ENCODE measurements at regions not wholly inside any gene's neighbourhood (a gene's known extent, or its start where the extent isn't known, plus 50 kb on each side); places are given as distances from the start of the nearest gene placed in this dataset.

GRCh38 chr9:95678759-95679158, 162.0 kb upstream of the PTCH1 start:
- BruUV-seq (replicated peaks), result no TSS peak

GRCh38 chr9:95670122-95670521, 153.4 kb upstream of the PTCH1 start:
- Histone ChIP-seq H2AFZ (ENCODE audit: low read length) (no peak overlapping the region), H3K9me3 (ENCODE audit: low read length) (no peaks in the 10 kb centered on the region), H3K9ac (ENCODE audit: insufficient read depth, low read depth, low read length) (no peak overlapping the region), H3K4me3 (replicated peaks in 1 of 3; ENCODE audit: insufficient read depth in 1 of 3, low read depth in 2 of 3, low read length in 3 of 3) (no peak overlapping the region), H3K27ac (ENCODE audit: extremely low read length, insufficient read depth, low read length) (no peak overlapping the region), H3K36me3 (replicated peaks in 1 of 2; ENCODE audit: control insufficient read depth in 1 of 2, insufficient read depth in 2 of 2, low read length in 2 of 2) (no peaks in the 10 kb centered on the region), H3K4me1 (ENCODE audit: insufficient read depth, low read length) (no peaks in the 10 kb centered on the region), H3K79me2 (ENCODE audit: insufficient read depth, low read length) (no peaks in the 10 kb centered on the region), H4K20me1 (ENCODE audit: insufficient read depth, low read length) (no peaks in the 10 kb centered on the region), H3K27me3 (ENCODE audit: control insufficient read depth in 1 of 2, insufficient read depth in 2 of 2, low read length in 2 of 2) (peaks cover 0 to 13% of the 10 kb centered on the region in 2 experiments; a peak in 3 of 5 replicates), H3K4me2 (ENCODE audit: low read depth, low read length) (no peak overlapping the region)
- in situ Hi-C loops (cut with HindIII; ENCODE audit: extremely low pct_ligation_motif_present, low pct_unique_long_range_greater_than_20kb) (no loop called here), intact Hi-C loops (cut with micrococcal nuclease; ENCODE audit: unreplicated experiment) (no loop called here)
- POLR2A ChIA-PET, result no interaction called here
- CTCF ChIA-PET (ENCODE audit: low intra/inter-chr PET ratio, low total read pairs), result no interaction called here
- BruUV-seq (replicated peaks), result no TSS peak
- FAIRE-seq, result no peak
- whole genome bisulfite sequencing (ENCODE audit: low lambda C conversion rate), result 54% methylated on average over 15 of the region's 15 CpGs
- no peak for ATAC-seq
- no peak for DNase-seq (ENCODE audit: low spot score)
- TF ChIP-seq, protein P1, sequence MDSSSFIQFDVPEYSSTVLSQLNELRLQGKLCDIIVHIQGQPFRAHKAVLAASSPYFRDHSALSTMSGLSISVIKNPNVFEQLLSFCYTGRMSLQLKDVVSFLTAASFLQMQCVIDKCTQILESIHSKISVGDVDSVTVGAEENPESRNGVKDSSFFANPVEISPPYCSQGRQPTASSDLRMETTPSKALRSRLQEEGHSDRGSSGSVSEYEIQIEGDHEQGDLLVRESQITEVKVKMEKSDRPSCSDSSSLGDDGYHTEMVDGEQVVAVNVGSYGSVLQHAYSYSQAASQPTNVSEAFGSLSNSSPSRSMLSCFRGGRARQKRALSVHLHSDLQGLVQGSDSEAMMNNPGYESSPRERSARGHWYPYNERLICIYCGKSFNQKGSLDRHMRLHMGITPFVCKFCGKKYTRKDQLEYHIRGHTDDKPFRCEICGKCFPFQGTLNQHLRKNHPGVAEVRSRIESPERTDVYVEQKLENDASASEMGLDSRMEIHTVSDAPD (CRISPR knock-in tag; IDR thresholded peaks at IDR 0.05), result no peak

More at GRCh38 chr9:95678759-95679158, 162.0 kb upstream of the PTCH1 start:
- CTCF ChIA-PET (ENCODE audit: low intra/inter-chr PET ratio, low total read pairs), result no interaction called here
- no peaks in the 10 kb centered on the region for H4K20me1 ChIP-seq (ENCODE audit: insufficient read depth, low read length)
- in situ Hi-C loops (cut with HindIII; ENCODE audit: extremely low pct_ligation_motif_present, low pct_unique_long_range_greater_than_20kb) (no loop called here), intact Hi-C loops (cut with micrococcal nuclease; ENCODE audit: unreplicated experiment) (no loop called here)
- no peak overlapping the region for H3K4me2 ChIP-seq (ENCODE audit: low read depth, low read length)
- no peak overlapping the region for H3K9ac ChIP-seq (ENCODE audit: insufficient read depth, low read depth, low read length)
- no peaks in the 10 kb centered on the region for H3K4me1 ChIP-seq (ENCODE audit: insufficient read depth, low read length)
- no peaks in the 10 kb centered on the region for H3K9me3 ChIP-seq (ENCODE audit: low read length)
- ATAC-seq (no peak), DNase-seq (ENCODE audit: low spot score) (no peak), FAIRE-seq (no peak)
- no peak overlapping the region for H3K4me3 ChIP-seq (replicated peaks in 1 of 3; ENCODE audit: insufficient read depth in 1 of 3, low read depth in 2 of 3, low read length in 3 of 3)
- H3K27me3 ChIP-seq (ENCODE audit: control insufficient read depth in 1 of 2, insufficient read depth in 2 of 2, low read length in 2 of 2), result peaks cover 0 to 2% of the 10 kb centered on the region in 2 experiments; a peak in 1 of 5 replicates
- no peak overlapping the region for H3K27ac ChIP-seq (ENCODE audit: extremely low read length, insufficient read depth, low read length)
- H2AFZ ChIP-seq (ENCODE audit: low read length), result no peak overlapping the region
- no peak for TF ChIP-seq ZNF501 (CRISPR knock-in tag; IDR thresholded peaks at IDR 0.05)
- no peak for TF ChIP-seq RARA (CRISPR knock-in tag; IDR thresholded peaks at IDR 0.05)
- no peak for TF ChIP-seq ZNF326 (CRISPR knock-in tag; IDR thresholded peaks at IDR 0.05; ENCODE audit: borderline replicate concordance)
- no peak for TF ChIP-seq ZBTB39 (CRISPR knock-in tag; IDR thresholded peaks at IDR 0.05)
- no peaks in the 10 kb centered on the region for H3K36me3 ChIP-seq (replicated peaks in 1 of 2; ENCODE audit: control insufficient read depth in 1 of 2, insufficient read depth in 2 of 2, low read length in 2 of 2)
- 80% methylated on average over 1 of the region's 2 CpGs for WGBS (ENCODE audit: low lambda C conversion rate)
- H3K79me2 ChIP-seq (ENCODE audit: insufficient read depth, low read length), result no peaks in the 10 kb centered on the region
- POLR2A ChIA-PET, result no interaction called here

Measured in HepG2 (cell line).